A673 (cell line): ENCODE measurements at regions not wholly inside any gene's neighbourhood (a gene's known extent, or its start where the extent isn't known, plus 50 kb on each side); places are given as distances from the start of the nearest gene placed in this dataset.

Experiments
- BruUV-seq: library from RNA; stranded (reverse); fragments of 400-500 nt; replicated peaks from 2 replicates; lab custom pipeline; 2021; lab: Mats Ljungman, UMichigan
- CTCF ChIA-PET: fragments of 300-600 bp; sonication (Branson Sonifier 250); formaldehyde crosslinking; loops from one replicate; lab custom pipeline; 2022; ENCODE audit warnings: antibody characterized with exemption; lab: Charles Lee
- POLR2A ChIA-PET: fragments of 300-600 bp; sonication (Branson Sonifier 250); formaldehyde crosslinking; loops from one replicate; lab custom pipeline; 2022; ENCODE audit warnings: antibody characterized with exemption; ENCODE audit not compliant: low non-redundant PET; lab: Charles Lee
- DNase-seq: peaks from one replicate; pipeline ENCODE4 v3.0.0-alpha.2; 2015; ENCODE audit warnings: low spot score
- H3K27ac ChIP-seq: fragments of 200-600 bp; sonication (generic); 2 replicates; pipeline ENCODE4 v1.5.1; 2016; ENCODE audit warnings: mixed run types, low read depth, mild to moderate bottlenecking, mixed read lengths, antibody characterized with exemption, low read length; ENCODE audit not compliant: poor library complexity, severe bottlenecking
- H3K27me3 ChIP-seq: fragments of 200-600 bp; sonication (generic); replicated peaks from 2 replicates; pipeline ENCODE4 v1.6.1; 2017; ENCODE audit warnings: mixed run types, low read depth, mild to moderate bottlenecking, mixed read lengths, antibody characterized with exemption, low read length; ENCODE audit not compliant: insufficient read depth, poor library complexity
- H3K36me3 ChIP-seq: fragments of 200-600 bp; sonication (generic); 2 replicates; pipeline ENCODE4 v1.6.1; 2016; ENCODE audit warnings: mixed run types, mild to moderate bottlenecking, mixed read lengths, antibody characterized with exemption, low read length; ENCODE audit not compliant: insufficient read depth, poor library complexity, severe bottlenecking
- H3K4me1 ChIP-seq: fragments of 200-600 bp; sonication (generic); 2 replicates; pipeline ENCODE4 v1.6.1; 2017; ENCODE audit warnings: mixed run types, mild to moderate bottlenecking, mixed read lengths, antibody characterized with exemption, low read length; ENCODE audit not compliant: insufficient read depth, poor library complexity, severe bottlenecking
- H3K4me3 ChIP-seq: fragments of 200-600 bp; sonication (generic); 2 replicates; pipeline ENCODE4 v1.5.1; 2016; ENCODE audit warnings: low read depth, mixed run types, mild to moderate bottlenecking, mixed read lengths, low read length; ENCODE audit not compliant: poor library complexity, severe bottlenecking
- H3K9me3 ChIP-seq: fragments of 200-600 bp; sonication (generic); 2 replicates; pipeline ENCODE4 v1.6.1; 2016; ENCODE audit warnings: mixed run types, low read depth, mild to moderate bottlenecking, mixed read lengths, antibody characterized with exemption, low read length; ENCODE audit not compliant: poor library complexity, severe bottlenecking
- EZH2 ChIP-seq: fragments of 200-600 bp; sonication (generic); IDR thresholded peaks from 2 replicates; pipeline ENCODE4 v1.6.1; 2017; ENCODE audit warnings: borderline replicate concordance, low read depth, mild to moderate bottlenecking, mixed read lengths, antibody characterized with exemption, low read length; ENCODE audit not compliant: poor library complexity, severe bottlenecking
- intact Hi-C: fragments of 100-400 bp; cut with micrococcal nuclease; formaldehyde crosslinking; loops from one replicate; pipeline ENCODE4 v1.10.0; 2022; ENCODE audit not compliant: unreplicated experiment
- TF ChIP-seq, protein P1 (sequence below): fragments of 300-800, 200-600 bp; sonication (generic); conservative IDR thresholded peaks from 2 replicates; pipeline ENCODE4 v1.5.1; 2017; ENCODE audit warnings: low read depth, mild to moderate bottlenecking, antibody characterized with exemption, low read length, moderate library complexity, mixed read lengths

DNA sequence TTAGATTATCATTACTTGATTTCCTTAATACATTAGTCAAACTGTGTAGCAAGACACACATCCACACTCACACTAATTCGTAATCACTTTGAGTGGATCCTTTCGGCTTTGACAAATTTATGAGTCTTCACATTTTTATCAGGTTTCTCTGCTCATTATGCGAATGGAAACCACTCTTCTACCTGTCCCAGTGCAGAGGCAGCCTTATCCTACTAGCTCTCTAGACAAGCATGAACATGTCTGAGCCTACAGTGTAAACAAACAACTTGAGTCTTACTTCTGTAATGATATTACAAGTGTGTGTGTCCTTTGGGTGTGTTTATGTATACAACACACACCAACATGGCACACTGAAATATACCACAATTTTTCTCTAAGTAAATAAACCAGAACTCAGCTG lies 361.9 kb upstream of the CHST9 start:
- DNase-seq, result no peak
- H3K27me3 ChIP-seq, result no peaks in the 10 kb centered on the region
- ChIA-PET POLR2A (no interaction called here), CTCF (no interaction called here)
- intact Hi-C loops, result no loop called here
- H3K9me3 ChIP-seq, result no peaks in the 10 kb centered on the region
- TF ChIP-seq, protein P1, sequence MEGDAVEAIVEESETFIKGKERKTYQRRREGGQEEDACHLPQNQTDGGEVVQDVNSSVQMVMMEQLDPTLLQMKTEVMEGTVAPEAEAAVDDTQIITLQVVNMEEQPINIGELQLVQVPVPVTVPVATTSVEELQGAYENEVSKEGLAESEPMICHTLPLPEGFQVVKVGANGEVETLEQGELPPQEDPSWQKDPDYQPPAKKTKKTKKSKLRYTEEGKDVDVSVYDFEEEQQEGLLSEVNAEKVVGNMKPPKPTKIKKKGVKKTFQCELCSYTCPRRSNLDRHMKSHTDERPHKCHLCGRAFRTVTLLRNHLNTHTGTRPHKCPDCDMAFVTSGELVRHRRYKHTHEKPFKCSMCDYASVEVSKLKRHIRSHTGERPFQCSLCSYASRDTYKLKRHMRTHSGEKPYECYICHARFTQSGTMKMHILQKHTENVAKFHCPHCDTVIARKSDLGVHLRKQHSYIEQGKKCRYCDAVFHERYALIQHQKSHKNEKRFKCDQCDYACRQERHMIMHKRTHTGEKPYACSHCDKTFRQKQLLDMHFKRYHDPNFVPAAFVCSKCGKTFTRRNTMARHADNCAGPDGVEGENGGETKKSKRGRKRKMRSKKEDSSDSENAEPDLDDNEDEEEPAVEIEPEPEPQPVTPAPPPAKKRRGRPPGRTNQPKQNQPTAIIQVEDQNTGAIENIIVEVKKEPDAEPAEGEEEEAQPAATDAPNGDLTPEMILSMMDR, result no peak
- TF ChIP-seq EZH2, result no peak
- H3K27ac ChIP-seq, result no peak overlapping the region
- no peak overlapping the region for H3K4me3 ChIP-seq
- no peaks in the 10 kb centered on the region for H3K4me1 ChIP-seq
- H3K36me3 ChIP-seq, result no peaks in the 10 kb centered on the region
- no TSS peak for BruUV-seq

GRCh38 chr18:27544206-27544605 lies 359.1 kb upstream of the CHST9 start:
- Histone ChIP-seq H3K27ac (no peak overlapping the region), H3K36me3 (no peaks in the 10 kb centered on the region), H3K4me3 (no peak overlapping the region), H3K4me1 (no peaks in the 10 kb centered on the region), H3K9me3 (no peaks in the 10 kb centered on the region), H3K27me3 (peaks cover 6% of the 10 kb centered on the region)
- ChIA-PET CTCF (no interaction called here), POLR2A (no interaction called here)
- DNase-seq, result no peak
- no peak for TF ChIP-seq EZH2
- TF ChIP-seq, protein P1, result no peak
- intact Hi-C loops, result no loop called here
- no TSS peak for BruUV-seq

DNA sequence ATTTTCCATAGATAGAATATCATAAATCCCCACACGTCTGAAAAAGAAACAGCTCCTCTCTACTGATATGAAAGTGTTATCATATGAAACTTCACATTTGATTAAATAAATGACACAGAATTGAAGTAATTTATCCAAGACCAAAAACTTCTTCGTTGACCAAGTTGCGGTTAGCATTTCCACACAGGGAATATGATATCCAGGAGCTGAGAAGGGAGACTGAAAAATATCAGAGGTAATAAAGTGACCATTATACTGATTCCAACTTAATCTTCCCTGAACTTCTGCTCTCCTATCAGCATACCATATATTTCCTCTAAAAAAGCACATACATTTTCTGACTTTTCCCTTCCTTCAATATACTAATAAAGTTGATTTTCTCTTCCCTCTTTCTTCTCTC lies 356.2 kb upstream of the CHST9 start:
- Histone ChIP-seq H3K4me3 (no peak overlapping the region), H3K36me3 (no peaks in the 10 kb centered on the region), H3K27me3 (peaks cover 8% of the 10 kb centered on the region), H3K9me3 (no peaks in the 10 kb centered on the region), H3K4me1 (no peaks in the 10 kb centered on the region), H3K27ac (no peak overlapping the region)
- no peak for DNase-seq
- no TSS peak for BruUV-seq
- ChIA-PET CTCF (no interaction called here), POLR2A (no interaction called here)
- intact Hi-C loops, result no loop called here
- TF ChIP-seq, protein P1, result no peak
- TF ChIP-seq EZH2, result no peak
